Neural cell (in vitro differentiated cells): ENCODE measurements at regions not wholly inside any gene's neighbourhood (a gene's known extent, or its start where the extent isn't known, plus 50 kb on each side); places are given as distances from the start of the nearest gene placed in this dataset.

Experiments
- EP300 ChIP-seq: fragments of 450-650 bp; conservative IDR thresholded peaks from 2 replicates; pipeline ENCODE4 v1.6.1; 2014; ENCODE audit warnings: antibody characterized with exemption, mild to moderate bottlenecking, moderate library complexity; ENCODE audit not compliant: poor library complexity, severe bottlenecking
- EZH2 ChIP-seq: fragments of 200-600, 300-800 bp; shearing (Covaris generic), sonication (generic); IDR thresholded peaks from 2 replicates; pipeline ENCODE4 v1.6.1; 2014; ENCODE audit warnings: antibody characterized with exemption, low read length, borderline replicate concordance, mild to moderate bottlenecking; ENCODE audit not compliant: insufficient read depth, poor library complexity, severe bottlenecking
- POLR2AphosphoS5 ChIP-seq: IDR thresholded peaks from 2 replicates; pipeline ENCODE4 v1.6.1; 2012
- TAF1 ChIP-seq: IDR thresholded peaks from 2 replicates; pipeline ENCODE4 v1.6.1; 2012; ENCODE audit warnings: low read depth
- TF ChIP-seq, protein P1 (sequence below): fragments of 450-650 bp; IDR thresholded peaks from 2 replicates; pipeline ENCODE4 v1.5.1; 2014; ENCODE audit warnings: antibody characterized with exemption, mild to moderate bottlenecking, moderate library complexity; ENCODE audit not compliant: poor library complexity, severe bottlenecking
- TF ChIP-seq, protein P2 (sequence below): IDR thresholded peaks from 2 replicates; pipeline ENCODE4 v1.6.1; 2012; ENCODE audit warnings: borderline replicate concordance

DNA sequence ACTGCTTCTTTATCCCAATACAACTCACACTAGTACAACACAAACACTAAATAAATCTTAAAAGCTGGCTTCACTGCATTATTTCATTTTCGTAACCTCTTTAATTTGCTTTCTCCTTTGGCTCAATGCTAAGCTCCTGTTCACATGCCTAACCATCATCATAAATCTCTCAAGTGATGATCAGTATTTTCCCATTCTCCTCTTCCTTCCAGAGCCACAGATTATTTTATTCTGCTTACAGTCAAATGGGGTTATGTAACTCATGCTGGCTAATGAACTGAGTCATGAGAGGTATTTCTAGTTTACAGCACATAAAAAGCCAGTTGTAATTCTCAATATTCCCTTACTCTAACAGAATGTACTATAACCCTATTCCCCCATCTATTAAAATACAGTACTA, 350.4 kb upstream of the ZC3H15 start:
- TF ChIP-seq, protein P1, sequence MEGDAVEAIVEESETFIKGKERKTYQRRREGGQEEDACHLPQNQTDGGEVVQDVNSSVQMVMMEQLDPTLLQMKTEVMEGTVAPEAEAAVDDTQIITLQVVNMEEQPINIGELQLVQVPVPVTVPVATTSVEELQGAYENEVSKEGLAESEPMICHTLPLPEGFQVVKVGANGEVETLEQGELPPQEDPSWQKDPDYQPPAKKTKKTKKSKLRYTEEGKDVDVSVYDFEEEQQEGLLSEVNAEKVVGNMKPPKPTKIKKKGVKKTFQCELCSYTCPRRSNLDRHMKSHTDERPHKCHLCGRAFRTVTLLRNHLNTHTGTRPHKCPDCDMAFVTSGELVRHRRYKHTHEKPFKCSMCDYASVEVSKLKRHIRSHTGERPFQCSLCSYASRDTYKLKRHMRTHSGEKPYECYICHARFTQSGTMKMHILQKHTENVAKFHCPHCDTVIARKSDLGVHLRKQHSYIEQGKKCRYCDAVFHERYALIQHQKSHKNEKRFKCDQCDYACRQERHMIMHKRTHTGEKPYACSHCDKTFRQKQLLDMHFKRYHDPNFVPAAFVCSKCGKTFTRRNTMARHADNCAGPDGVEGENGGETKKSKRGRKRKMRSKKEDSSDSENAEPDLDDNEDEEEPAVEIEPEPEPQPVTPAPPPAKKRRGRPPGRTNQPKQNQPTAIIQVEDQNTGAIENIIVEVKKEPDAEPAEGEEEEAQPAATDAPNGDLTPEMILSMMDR = no peak
- TF ChIP-seq, protein P2, sequence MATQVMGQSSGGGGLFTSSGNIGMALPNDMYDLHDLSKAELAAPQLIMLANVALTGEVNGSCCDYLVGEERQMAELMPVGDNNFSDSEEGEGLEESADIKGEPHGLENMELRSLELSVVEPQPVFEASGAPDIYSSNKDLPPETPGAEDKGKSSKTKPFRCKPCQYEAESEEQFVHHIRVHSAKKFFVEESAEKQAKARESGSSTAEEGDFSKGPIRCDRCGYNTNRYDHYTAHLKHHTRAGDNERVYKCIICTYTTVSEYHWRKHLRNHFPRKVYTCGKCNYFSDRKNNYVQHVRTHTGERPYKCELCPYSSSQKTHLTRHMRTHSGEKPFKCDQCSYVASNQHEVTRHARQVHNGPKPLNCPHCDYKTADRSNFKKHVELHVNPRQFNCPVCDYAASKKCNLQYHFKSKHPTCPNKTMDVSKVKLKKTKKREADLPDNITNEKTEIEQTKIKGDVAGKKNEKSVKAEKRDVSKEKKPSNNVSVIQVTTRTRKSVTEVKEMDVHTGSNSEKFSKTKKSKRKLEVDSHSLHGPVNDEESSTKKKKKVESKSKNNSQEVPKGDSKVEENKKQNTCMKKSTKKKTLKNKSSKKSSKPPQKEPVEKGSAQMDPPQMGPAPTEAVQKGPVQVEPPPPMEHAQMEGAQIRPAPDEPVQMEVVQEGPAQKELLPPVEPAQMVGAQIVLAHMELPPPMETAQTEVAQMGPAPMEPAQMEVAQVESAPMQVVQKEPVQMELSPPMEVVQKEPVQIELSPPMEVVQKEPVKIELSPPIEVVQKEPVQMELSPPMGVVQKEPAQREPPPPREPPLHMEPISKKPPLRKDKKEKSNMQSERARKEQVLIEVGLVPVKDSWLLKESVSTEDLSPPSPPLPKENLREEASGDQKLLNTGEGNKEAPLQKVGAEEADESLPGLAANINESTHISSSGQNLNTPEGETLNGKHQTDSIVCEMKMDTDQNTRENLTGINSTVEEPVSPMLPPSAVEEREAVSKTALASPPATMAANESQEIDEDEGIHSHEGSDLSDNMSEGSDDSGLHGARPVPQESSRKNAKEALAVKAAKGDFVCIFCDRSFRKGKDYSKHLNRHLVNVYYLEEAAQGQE = no peak
- TF ChIP-seq EZH2 (no peak), POLR2AphosphoS5 (no peak), EP300 (no peak), TAF1 (no peak)
